SK-N-MC (cell line): ENCODE measurements at regions not wholly inside any gene's neighbourhood (a gene's known extent, or its start where the extent isn't known, plus 50 kb on each side); places are given as distances from the start of the nearest gene placed in this dataset.

Source experiments
- FOXP2 ChIP-seq: optimal IDR thresholded peaks from 2 replicates; pipeline ENCODE3; 2011; ENCODE audit warnings: mild to moderate bottlenecking, moderate library complexity; ENCODE audit not compliant: insufficient read depth; ENCODE audit errors: extremely low read length, control extremely low read depth
- POLR2AphosphoS5 ChIP-seq: IDR thresholded peaks from 2 replicates; pipeline ENCODE4 v1.6.1; 2012; ENCODE audit warnings: mild to moderate bottlenecking, low read depth, low read length, borderline replicate concordance

DNA sequence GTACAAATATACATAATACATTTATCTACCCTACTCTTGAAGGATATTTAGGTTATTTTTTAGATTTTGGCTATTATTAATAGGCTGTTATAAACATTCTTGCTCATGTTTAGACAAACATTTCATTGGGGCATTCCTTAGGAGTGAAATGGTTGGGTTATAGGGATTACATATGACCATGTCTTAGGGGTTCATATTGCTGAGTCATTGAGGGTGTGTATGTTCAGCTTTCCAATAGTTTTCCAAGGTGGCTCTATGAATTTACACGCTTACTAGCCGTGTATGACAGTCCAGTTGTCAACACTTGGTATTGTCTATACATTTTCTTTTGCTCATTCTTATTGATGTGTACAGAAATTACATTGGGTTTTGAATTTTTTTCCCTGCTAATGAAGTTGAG, 125.8 kb downstream of the OXSM start:
- no peak for TF ChIP-seq POLR2AphosphoS5
- no peak for TF ChIP-seq FOXP2
